AML-193 (cell line): ENCODE measurements at regions not wholly inside any gene's neighbourhood (a gene's known extent, or its start where the extent isn't known, plus 50 kb on each side); places are given as distances from the start of the nearest gene placed in this dataset.

Experiments used
- DNase-seq, 2 experiments: peaks; one replicate each; lab custom pipeline; 2025; lab: John Stamatoyannopoulos, UW

GRCh38 chr4:110961066-110961465, 338.2 kb upstream of the PITX2 start:
- DNase-seq, result no peak

- DNase-seq, result no peak
These were observed 339.7 kb upstream of the PITX2 start for GRCh38 chr4:110962616-110963015.

- DNase-seq, result no peak
These were observed 340.9 kb upstream of the PITX2 start for GRCh38 chr4:110963662-110964280.

- DNase-seq, result no peak
These were observed 345.1 kb upstream of the PITX2 start for GRCh38 chr4:110967936-110968335.

- DNase-seq, result peak; percentile 50 to 60
These were observed 347.8 kb upstream of the PITX2 start for GRCh38 chr4:110970642-110971041.

GRCh38 chr4:110975338-110975737, 352.5 kb upstream of the PITX2 start:
- DNase-seq, result no peak

- DNase-seq, result no peak
These were observed 354.7 kb upstream of the PITX2 start for GRCh38 chr4:110977554-110977953.

- no peak for DNase-seq
These were observed 355.9 kb upstream of the PITX2 start for GRCh38 chr4:110978761-110979160.

GRCh38 chr4:110982486-110982885, 359.6 kb upstream of the PITX2 start:
- DNase-seq, result no peak

- no peak for DNase-seq
These were observed 365.8 kb upstream of the PITX2 start for GRCh38 chr4:110988722-110989121.

- no peak for DNase-seq
These were observed 366.2 kb upstream of the PITX2 start for GRCh38 chr4:110989125-110989524.

- no peak for DNase-seq
These were observed 371.9 kb upstream of the PITX2 start for GRCh38 chr4:110994781-110995180.

GRCh38 chr4:110998320-110998719, 375.4 kb upstream of the PITX2 start:
- no peak for DNase-seq

GRCh38 chr4:111011458-111011857, 388.6 kb upstream of the PITX2 start:
- no peak for DNase-seq

GRCh38 chr4:111013846-111014245, 391.0 kb upstream of the PITX2 start:
- DNase-seq, result no peak

- DNase-seq, result no peak
These were observed 391.7 kb upstream of the PITX2 start for GRCh38 chr4:111014537-111014936.

- DNase-seq, result no peak
These were observed 393.5 kb upstream of the PITX2 start for GRCh38 chr4:111016416-111016815.

- no peak for DNase-seq
These were observed 395.3 kb upstream of the PITX2 start for GRCh38 chr4:111018216-111018615.

- no peak for DNase-seq
These were observed 397.6 kb upstream of the PITX2 start for GRCh38 chr4:111020476-111020875.

- no peak for DNase-seq
These were observed 398.1 kb upstream of the PITX2 start for GRCh38 chr4:111020961-111021360.

GRCh38 chr4:111022758-111023157, 399.9 kb upstream of the PITX2 start:
- no peak for DNase-seq

GRCh38 chr4:111027526-111027925, 404.6 kb upstream of the PITX2 start:
- no peak for DNase-seq

GRCh38 chr4:111028795-111029194, 405.9 kb upstream of the PITX2 start:
- no peak for DNase-seq

GRCh38 chr4:111031001-111031579, 408.2 kb upstream of the PITX2 start:
- no peak for DNase-seq
